RWPE2 (cell line): ENCODE measurements at regions not wholly inside any gene's neighbourhood (a gene's known extent, or its start where the extent isn't known, plus 50 kb on each side); places are given as distances from the start of the nearest gene placed in this dataset.

Experiments
- ATAC-seq: fragments of 200-7000 bp; cut with Tn5 transposase; 3 replicates; pipeline ENCODE4 v1.9.1; 2021; ENCODE audit warnings: low read depth
- DNase-seq: peaks from one replicate; pipeline ENCODE4 v3.0.0-alpha.2; 2020; ENCODE audit warnings: low spot score
- H3K27ac ChIP-seq: fragments of 450-650 bp; 2 replicates; pipeline ENCODE4 v1.5.1; 2017; ENCODE audit warnings: mild to moderate bottlenecking; ENCODE audit not compliant: poor library complexity, severe bottlenecking
- H3K27me3 ChIP-seq: fragments of 250-450 bp; sonication (Bioruptor Pico); 2 replicates; pipeline ENCODE4 v1.5.1; 2021; ENCODE audit warnings: mild to moderate bottlenecking, moderate library complexity; ENCODE audit not compliant: insufficient read depth, poor library complexity, severe bottlenecking
- H3K36me3 ChIP-seq: fragments of 250-450 bp; sonication (Bioruptor Pico); 2 replicates; pipeline ENCODE4 v1.5.1; 2020; ENCODE audit warnings: low read depth, mild to moderate bottlenecking, moderate library complexity
- H3K4me1 ChIP-seq: fragments of 250-450 bp; sonication (Bioruptor Pico); 2 replicates; pipeline ENCODE4 v1.5.1; 2021; ENCODE audit warnings: mild to moderate bottlenecking, moderate library complexity; ENCODE audit not compliant: insufficient read depth, poor library complexity, severe bottlenecking
- H3K4me3 ChIP-seq: fragments of 250-450 bp; sonication (Bioruptor Pico); 2 replicates; pipeline ENCODE4 v1.5.1; 2021; ENCODE audit warnings: mild to moderate bottlenecking, moderate library complexity; ENCODE audit not compliant: severe bottlenecking
- H3K9me3 ChIP-seq: fragments of 250-450 bp; sonication (Bioruptor Pico); 2 replicates; pipeline ENCODE4 v1.5.1; 2021; ENCODE audit warnings: mild to moderate bottlenecking, moderate library complexity; ENCODE audit not compliant: severe bottlenecking
- CTCF ChIP-seq: fragments of 450-650 bp; IDR thresholded peaks from one replicate; pipeline ENCODE4 v1.5.1; 2017; ENCODE audit warnings: mild to moderate bottlenecking, moderate library complexity; ENCODE audit not compliant: poor library complexity, severe bottlenecking

GRCh38 chr12:46124132-46124847 is 133.9 kb upstream of the SCAF11 start:
- Histone ChIP-seq H3K4me1 (peaks cover 18% of the 10 kb centered on the region), H3K27ac (no peak overlapping the region), H3K36me3 (no peaks in the 10 kb centered on the region), H3K9me3 (no peaks in the 10 kb centered on the region), H3K4me3 (no peak overlapping the region), H3K27me3 (no peaks in the 10 kb centered on the region)
- no peak for TF ChIP-seq CTCF
- no peak for DNase-seq
- no peak for ATAC-seq

GRCh38 chr12:46112364-46112763 is 122.0 kb upstream of the SCAF11 start:
- no peak for TF ChIP-seq CTCF
- Histone ChIP-seq H3K4me1 (peaks cover 7% of the 10 kb centered on the region), H3K27me3 (no peaks in the 10 kb centered on the region), H3K9me3 (no peaks in the 10 kb centered on the region), H3K4me3 (no peak overlapping the region), H3K36me3 (no peaks in the 10 kb centered on the region), H3K27ac (no peak overlapping the region)
- DNase-seq (no peak), ATAC-seq (no peak)

- H3K4me3 ChIP-seq: no peak overlapping the region
- no peaks in the 10 kb centered on the region for H3K36me3 ChIP-seq
- peaks cover 7% of the 10 kb centered on the region for H3K4me1 ChIP-seq
- no peaks in the 10 kb centered on the region for H3K9me3 ChIP-seq
- no peaks in the 10 kb centered on the region for H3K27me3 ChIP-seq
- ATAC-seq: no peak
- H3K27ac ChIP-seq: no peak overlapping the region
- no peak for TF ChIP-seq CTCF
- no peak for DNase-seq
Measured at GRCh38 chr12:46111715-46112114, 121.3 kb upstream of the SCAF11 start.

- peaks cover 7% of the 10 kb centered on the region for H3K4me1 ChIP-seq
- H3K27me3 ChIP-seq: no peaks in the 10 kb centered on the region
- H3K9me3 ChIP-seq: no peaks in the 10 kb centered on the region
- TF ChIP-seq CTCF: no peak
- no peak overlapping the region for H3K27ac ChIP-seq
- H3K36me3 ChIP-seq: no peaks in the 10 kb centered on the region
- ATAC-seq (peak; percentile 42; the same call in 2 of the 3 replicates), DNase-seq (no peak)
- H3K4me3 ChIP-seq: no peak overlapping the region
Measured at GRCh38 chr12:46110928-46111699, 120.7 kb upstream of the SCAF11 start.

- no peak for ATAC-seq
Measured at GRCh38 chr12:46110223-46110611, 119.8 kb upstream of the SCAF11 start.

More at GRCh38 chr12:46110223-46110611, 119.8 kb upstream of the SCAF11 start:
- DNase-seq: no peak
- TF ChIP-seq CTCF: no peak
- Histone ChIP-seq H3K27me3 (no peaks in the 10 kb centered on the region), H3K4me1 (peaks cover 7% of the 10 kb centered on the region), H3K36me3 (no peaks in the 10 kb centered on the region), H3K4me3 (no peak overlapping the region), H3K9me3 (no peaks in the 10 kb centered on the region), H3K27ac (no peak overlapping the region)
